ENCODE measurements at regions not wholly inside any gene's neighbourhood (a gene's known extent, or its start where the extent isn't known, plus 50 kb on each side); places are given as distances from the start of the nearest gene placed in this dataset.

- no peak for TF ChIP-seq CTCF (IDR thresholded peaks at IDR 0.05)
- no peak for TF ChIP-seq POLR2AphosphoS5 (IDR thresholded peaks at IDR 0.05)
Observed at GRCh38 chr13:22114630-22115311, 443.9 kb downstream of the FGF9 start.

Data from gastroesophageal sphincter (tissue), 3 donors.